Medulla oblongata (tissue), 1 donor: ENCODE measurements at regions not wholly inside any gene's neighbourhood (a gene's known extent, or its start where the extent isn't known, plus 50 kb on each side); places are given as distances from the start of the nearest gene placed in this dataset.
A peak's percentile ranks its signal among the peaks of the same experiment; 100 is the strongest.

Source experiments
- DNase-seq: peaks from one replicate; pipeline ENCODE4 v3.0.0-alpha.2; 2015; ENCODE audit errors: extremely low spot score

- no peak for DNase-seq
Measured at GRCh38 chr20:60126975-60127374, 168.8 kb downstream of the CDH26 start.

- no peak for DNase-seq
Measured at GRCh38 chr20:60131375-60131774, 173.2 kb downstream of the CDH26 start.

GRCh38 chr20:60132162-60132826, 174.1 kb downstream of the CDH26 start:
- DNase-seq = no peak

- no peak for DNase-seq
Measured at GRCh38 chr20:60132827-60133670, 174.8 kb downstream of the CDH26 start.

- no peak for DNase-seq
Measured at GRCh38 chr20:60135276-60135675, 177.1 kb downstream of the CDH26 start.

GRCh38 chr20:60136645-60137401, 178.6 kb downstream of the CDH26 start:
- no peak for DNase-seq

- peak; percentile 16 for DNase-seq
Measured at GRCh38 chr20:60137657-60138245, 179.5 kb downstream of the CDH26 start.

- peak; percentile 5 for DNase-seq
Measured at GRCh38 chr20:60138256-60139220, 180.3 kb downstream of the CDH26 start.

- no peak for DNase-seq
Measured at GRCh38 chr20:60139663-60140446, 181.6 kb downstream of the CDH26 start.

GRCh38 chr20:60142587-60142986, 184.4 kb downstream of the CDH26 start:
- no peak for DNase-seq

- DNase-seq = no peak
Measured at GRCh38 chr20:60143261-60143842, 185.1 kb downstream of the CDH26 start.

GRCh38 chr20:60144404-60144803, 186.2 kb downstream of the CDH26 start:
- DNase-seq = no peak

- DNase-seq = no peak
Measured at GRCh38 chr20:60144974-60145527, 186.8 kb downstream of the CDH26 start.

- DNase-seq = no peak
Measured at GRCh38 chr20:60147004-60147403, 188.8 kb downstream of the CDH26 start.

- no peak for DNase-seq
Measured at GRCh38 chr20:60148885-60149284, 190.7 kb downstream of the CDH26 start.

GRCh38 chr20:60152792-60153191, 194.6 kb downstream of the CDH26 start:
- no peak for DNase-seq

GRCh38 chr20:60160451-60161145, 202.4 kb downstream of the CDH26 start:
- DNase-seq = no peak

GRCh38 chr20:60167812-60168211, 209.6 kb downstream of the CDH26 start:
- DNase-seq = no peak

- no peak for DNase-seq
Measured at GRCh38 chr20:60168963-60169362, 210.7 kb downstream of the CDH26 start.
